H9 (cell line): ENCODE measurements at regions not wholly inside any gene's neighbourhood (a gene's known extent, or its start where the extent isn't known, plus 50 kb on each side); places are given as distances from the start of the nearest gene placed in this dataset.

ENCODE experiments used
- DNase-seq: peaks from one replicate; pipeline ENCODE4 v3.0.0-alpha.2; 2017
- H2AFZ ChIP-seq: one replicate; pipeline ENCODE4 v1.6.1; 2013; ENCODE audit warnings: mild to moderate bottlenecking, low read length, control low read depth, moderate library complexity
- H2AK5ac ChIP-seq: 2 replicates; pipeline ENCODE4 v1.6.1; 2013; ENCODE audit warnings: low read length, control low read depth, mixed read lengths; ENCODE audit not compliant: insufficient read length
- H2BK120ac ChIP-seq: one replicate; pipeline ENCODE4 v1.6.1; 2013; ENCODE audit warnings: low read depth, mild to moderate bottlenecking, low read length, control low read depth, inconsistent platforms; ENCODE audit not compliant: poor library complexity, severe bottlenecking
- H2BK12ac ChIP-seq: 2 replicates; pipeline ENCODE4 v1.6.1; 2013; ENCODE audit warnings: low read length, control low read depth, mixed read lengths, low read depth; ENCODE audit not compliant: insufficient read length
- H2BK15ac ChIP-seq: 2 replicates; pipeline ENCODE4 v1.6.1; 2013; ENCODE audit warnings: low read depth, low read length, control low read depth
- H2BK20ac ChIP-seq: one replicate; pipeline ENCODE4 v1.6.1; 2013; ENCODE audit warnings: low read depth, mild to moderate bottlenecking, low read length, control low read depth, inconsistent platforms; ENCODE audit not compliant: poor library complexity, severe bottlenecking
- H2BK5ac ChIP-seq: 2 replicates; pipeline ENCODE4 v1.6.1; 2013; ENCODE audit warnings: low read length, control low read depth, mixed read lengths; ENCODE audit not compliant: insufficient read length
- H3K14ac ChIP-seq: 2 replicates; pipeline ENCODE4 v1.6.1; 2013; ENCODE audit warnings: low read length, control low read depth; ENCODE audit not compliant: insufficient read depth
- H3K18ac ChIP-seq: 2 replicates; pipeline ENCODE4 v1.6.1; 2013; ENCODE audit warnings: low read depth, mild to moderate bottlenecking, mixed read lengths, low read length, control low read depth; ENCODE audit not compliant: insufficient read length
- H3K23ac ChIP-seq: 2 replicates; pipeline ENCODE4 v1.6.1; 2013; ENCODE audit warnings: low read length, control low read depth, mixed read lengths, low read depth; ENCODE audit not compliant: insufficient read length
- H3K23me2 ChIP-seq: 2 replicates; pipeline ENCODE4 v1.6.1; 2013; ENCODE audit warnings: low read depth, mild to moderate bottlenecking, mixed read lengths, low read length, control low read depth; ENCODE audit not compliant: insufficient read length, poor library complexity, severe bottlenecking
- H3K27ac ChIP-seq: 2 replicates; pipeline ENCODE4 v1.5.1; 2013; ENCODE audit warnings: low read length, control low read depth, mixed read lengths, low read depth; ENCODE audit not compliant: insufficient read length
- H3K27me3 ChIP-seq: 2 replicates; pipeline ENCODE4 v1.6.1; 2013; ENCODE audit warnings: low read length, control low read depth, inconsistent platforms; ENCODE audit not compliant: insufficient read depth
- H3K4ac ChIP-seq: 2 replicates; pipeline ENCODE4 v1.6.1; 2013; ENCODE audit warnings: low read depth, mild to moderate bottlenecking, control low read depth, inconsistent platforms, low read length, moderate library complexity
- H3K4me1 ChIP-seq: 2 replicates; pipeline ENCODE4 v1.6.1; 2013; ENCODE audit warnings: low read length, control low read depth, inconsistent platforms; ENCODE audit not compliant: insufficient read depth
- H3K4me2 ChIP-seq: 2 replicates; pipeline ENCODE4 v1.6.1; 2013; ENCODE audit warnings: low read length, control low read depth, mixed read lengths; ENCODE audit not compliant: insufficient read length, insufficient read depth
- H3K56ac ChIP-seq: 2 replicates; pipeline ENCODE4 v1.6.1; 2013; ENCODE audit warnings: low read depth, mild to moderate bottlenecking, mixed read lengths, low read length, control low read depth; ENCODE audit not compliant: insufficient read length
- H3K79me1 ChIP-seq: 2 replicates; pipeline ENCODE4 v1.6.1; 2013; ENCODE audit warnings: low read depth, mild to moderate bottlenecking, moderate library complexity, low read length, control low read depth, inconsistent platforms; ENCODE audit not compliant: insufficient read depth, poor library complexity, severe bottlenecking
- H3K79me2 ChIP-seq: 2 replicates; pipeline ENCODE4 v1.6.1; 2013; ENCODE audit warnings: low read length, control low read depth, inconsistent platforms; ENCODE audit not compliant: insufficient read depth
- H3K9ac ChIP-seq: 2 replicates; pipeline ENCODE4 v1.6.1; 2013; ENCODE audit warnings: low read length, control low read depth, mixed read lengths; ENCODE audit not compliant: insufficient read length; ENCODE audit errors: extremely low read depth
- H3K9me3 ChIP-seq: one replicate; pipeline ENCODE4 v1.6.1; 2013; ENCODE audit warnings: low read depth, low read length, inconsistent platforms; ENCODE audit not compliant: control insufficient read depth
- H3T11ph ChIP-seq: one replicate; pipeline ENCODE4 v1.6.1; 2013; ENCODE audit warnings: mild to moderate bottlenecking, low read length, control low read depth, inconsistent platforms
- H4K20me1 ChIP-seq: one replicate; pipeline ENCODE4 v1.6.1; 2013; ENCODE audit not compliant: control insufficient read depth, insufficient read length, insufficient read depth
- H4K5ac ChIP-seq: 2 replicates; pipeline ENCODE4 v1.6.1; 2013; ENCODE audit warnings: low read depth, mild to moderate bottlenecking, mixed read lengths, low read length, control low read depth; ENCODE audit not compliant: insufficient read length
- H4K8ac ChIP-seq: replicated peaks from 2 replicates; pipeline ENCODE4 v1.6.1; 2013; ENCODE audit warnings: low read length, control low read depth, mixed read lengths, low read depth; ENCODE audit not compliant: insufficient read length
- H4K91ac ChIP-seq: 2 replicates; pipeline ENCODE4 v1.6.1; 2013; ENCODE audit warnings: low read depth, mild to moderate bottlenecking, moderate library complexity, mixed read lengths, low read length, control low read depth; ENCODE audit not compliant: insufficient read length
- H3K27ac Mint-ChIP-seq, 3 experiments: 2 replicates in 2 of 3; 3 replicates in 1 of 3; pipeline ENCODE4 v1.8.0; 2020 to 2021; ENCODE audit warnings: mixed read lengths in 3 of 3, mild to moderate bottlenecking in 1 of 3, moderate library complexity in 1 of 3
- H3K27me3 Mint-ChIP-seq: 2 replicates; pipeline ENCODE4 v1.8.0; 2021; ENCODE audit warnings: low read depth, mild to moderate bottlenecking, moderate library complexity, mixed read lengths
- H3K36me3 Mint-ChIP-seq, 3 experiments: 2 replicates in 2 of 3; 3 replicates in 1 of 3; pipeline ENCODE4 v1.8.0; 2020 to 2021; ENCODE audit warnings: low read depth in 3 of 3, mixed read lengths in 3 of 3; ENCODE audit not compliant: insufficient read depth in 1 of 3
- H3K4me1 Mint-ChIP-seq, 2 experiments: 2 replicates each; pipeline ENCODE4 v1.8.0; 2020; ENCODE audit warnings: mixed read lengths in 2 of 2
- H3K4me3 Mint-ChIP-seq, 2 experiments: 2 replicates in 1 of 2; 3 replicates in 1 of 2; pipeline ENCODE4 v1.8.0; 2020 to 2021; ENCODE audit warnings: mild to moderate bottlenecking in 2 of 2, mixed read lengths in 2 of 2, moderate library complexity in 1 of 2
- H3K9me3 Mint-ChIP-seq, 2 experiments: 2 replicates in 1 of 2; 3 replicates in 1 of 2; pipeline ENCODE4 v1.8.0; 2020; ENCODE audit warnings: mild to moderate bottlenecking in 2 of 2, mixed read lengths in 2 of 2, moderate library complexity in 1 of 2
- WGBS: extraction: QIAGEN DNeasy Blood & Tissue Kit; methylation state at CpG from one replicate; pipeline ENCODE4 v1.1.7; 2013; ENCODE audit warnings: missing lambda C conversion rate, low lambda C conversion rate, mixed read lengths; ENCODE audit not compliant: insufficient read length; ENCODE audit errors: extremely low coverage; 5-methylcytosine and 5-hydroxymethylcytosine counted together
- TF ChIP-seq, protein P1 (sequence below): fragments of 200-600 bp; sonication (generic); conservative IDR thresholded peaks from 3 replicates; pipeline ENCODE4 v1.8.0; 2021; ENCODE audit warnings: antibody characterized with exemption, mild to moderate bottlenecking

DNA sequence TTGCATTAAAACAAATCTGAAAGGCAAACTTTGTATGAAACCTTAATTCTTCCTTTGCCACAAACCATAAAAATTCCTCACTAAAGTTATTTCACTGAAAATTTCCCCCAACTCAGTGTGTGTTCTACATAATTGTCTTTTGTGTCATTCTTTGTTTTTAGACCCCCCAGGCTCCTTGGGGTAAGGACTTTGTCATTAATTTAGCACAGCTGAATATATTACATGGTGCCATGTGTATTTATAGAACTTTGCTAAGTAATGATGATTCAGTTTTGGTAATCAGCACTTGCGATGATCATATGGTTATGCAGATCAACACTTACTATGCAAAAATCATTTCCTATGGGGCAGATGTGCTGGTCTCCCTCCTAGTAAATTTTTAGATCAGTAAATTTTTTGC is 712.1 kb upstream of the MEF2C start:
- TF ChIP-seq, protein P1, sequence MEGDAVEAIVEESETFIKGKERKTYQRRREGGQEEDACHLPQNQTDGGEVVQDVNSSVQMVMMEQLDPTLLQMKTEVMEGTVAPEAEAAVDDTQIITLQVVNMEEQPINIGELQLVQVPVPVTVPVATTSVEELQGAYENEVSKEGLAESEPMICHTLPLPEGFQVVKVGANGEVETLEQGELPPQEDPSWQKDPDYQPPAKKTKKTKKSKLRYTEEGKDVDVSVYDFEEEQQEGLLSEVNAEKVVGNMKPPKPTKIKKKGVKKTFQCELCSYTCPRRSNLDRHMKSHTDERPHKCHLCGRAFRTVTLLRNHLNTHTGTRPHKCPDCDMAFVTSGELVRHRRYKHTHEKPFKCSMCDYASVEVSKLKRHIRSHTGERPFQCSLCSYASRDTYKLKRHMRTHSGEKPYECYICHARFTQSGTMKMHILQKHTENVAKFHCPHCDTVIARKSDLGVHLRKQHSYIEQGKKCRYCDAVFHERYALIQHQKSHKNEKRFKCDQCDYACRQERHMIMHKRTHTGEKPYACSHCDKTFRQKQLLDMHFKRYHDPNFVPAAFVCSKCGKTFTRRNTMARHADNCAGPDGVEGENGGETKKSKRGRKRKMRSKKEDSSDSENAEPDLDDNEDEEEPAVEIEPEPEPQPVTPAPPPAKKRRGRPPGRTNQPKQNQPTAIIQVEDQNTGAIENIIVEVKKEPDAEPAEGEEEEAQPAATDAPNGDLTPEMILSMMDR, result no peak
- no peak overlapping the region for H3T11ph ChIP-seq
- no peak overlapping the region for H3K23ac ChIP-seq
- WGBS, result no CpG with 5 or more reads among the region's 1 CpG
- H3K79me2 ChIP-seq, result no peaks in the 10 kb centered on the region
- no peak overlapping the region for H2BK5ac ChIP-seq
- no peak overlapping the region for H2BK20ac ChIP-seq
- H3K23me2 ChIP-seq, result no peaks in the 10 kb centered on the region
- no peak overlapping the region for H3K14ac ChIP-seq
- no peak overlapping the region for H3K4me2 ChIP-seq
- no peak overlapping the region for H3K27ac ChIP-seq
- no peak overlapping the region for H3K18ac ChIP-seq
- H3K27me3 ChIP-seq, result no peaks in the 10 kb centered on the region
- H3K9me3 ChIP-seq, result no peaks in the 10 kb centered on the region
- H3K4me3 Mint-ChIP-seq, result no peak overlapping the region
- H3K4me1 Mint-ChIP-seq, result peaks cover 0 to 3% of the 10 kb centered on the region in 2 experiments; a peak in 3 of 4 replicates
- H2BK12ac ChIP-seq, result no peak overlapping the region
- H3K4me1 ChIP-seq, result no peaks in the 10 kb centered on the region
- no peaks in the 10 kb centered on the region for H3K79me1 ChIP-seq
- H2BK120ac ChIP-seq, result no peak overlapping the region
- H2AK5ac ChIP-seq, result no peak overlapping the region
- no peak overlapping the region for H3K27ac Mint-ChIP-seq
- H3K4ac ChIP-seq, result no peak overlapping the region
- no peak overlapping the region for H4K5ac ChIP-seq
- no peak overlapping the region for H3K56ac ChIP-seq
- H4K91ac ChIP-seq, result no peak overlapping the region
- no peaks in the 10 kb centered on the region for H3K27me3 Mint-ChIP-seq
- H3K9ac ChIP-seq, result no peak overlapping the region
- no peak overlapping the region for H2BK15ac ChIP-seq
- no peak for DNase-seq
- H4K20me1 ChIP-seq, result no peaks in the 10 kb centered on the region
- no peak overlapping the region for H4K8ac ChIP-seq
- peaks cover 12 to 17% of the 10 kb centered on the region in 2 experiments for H3K9me3 Mint-ChIP-seq
- peaks cover 5 to 24% (median 9%) of the 10 kb centered on the region in 3 experiments; a peak in 6 of 7 replicates for H3K36me3 Mint-ChIP-seq
- no peak overlapping the region for H2AFZ ChIP-seq
